ENCODE measurements at regions not wholly inside any gene's neighbourhood (a gene's known extent, or its start where the extent isn't known, plus 50 kb on each side); places are given as distances from the start of the nearest gene placed in this dataset.

DNA sequence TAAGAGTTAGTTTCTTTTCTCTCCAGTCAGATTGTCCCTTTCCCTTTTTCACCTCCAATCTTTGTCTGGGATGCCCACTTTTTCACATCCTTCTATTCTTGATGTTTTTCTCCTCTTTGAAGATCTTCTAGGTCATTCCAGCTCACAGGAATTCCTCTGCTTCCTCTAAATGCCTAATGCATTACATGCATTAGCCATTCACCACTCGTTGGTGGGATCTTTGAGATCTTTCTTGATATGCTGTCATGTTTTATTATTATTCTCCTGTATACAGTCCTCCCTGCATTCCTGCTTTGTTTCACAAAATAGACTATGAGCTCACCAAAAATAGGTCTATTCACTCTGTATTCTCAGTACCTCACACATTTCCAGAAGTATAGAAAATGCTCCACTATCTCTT, 129.0 kb downstream of the LYPLAL1 start:
- ATAC-seq (no peak), DNase-seq (ENCODE audit: low read depth, low spot score) (no peak)
- TF ChIP-seq JUND (IDR thresholded peaks at IDR 0.05) (no peak), ZNF274 (IDR thresholded peaks at IDR 0.05; ENCODE audit: low read depth, low read length) (no peak), SRF (IDR thresholded peaks at IDR 0.05; ENCODE audit: low read depth) (no peak), EZH2 (IDR thresholded peaks at IDR 0.05) (no peak), CBX3 (IDR thresholded peaks at IDR 0.05; ENCODE audit: low read depth) (no peak), EZH2phosphoT487 (IDR thresholded peaks at IDR 0.05; ENCODE audit: borderline replicate concordance) (no peak), POLR2A (IDR thresholded peaks at IDR 0.05; ENCODE audit: borderline replicate concordance, extremely low read depth, insufficient read depth, insufficient read length) (no peak), SP1 (IDR thresholded peaks at IDR 0.05; ENCODE audit: low read depth) (no peak), ELF1 (IDR thresholded peaks at IDR 0.05; ENCODE audit: borderline replicate concordance, low read depth) (no peak), RAD21 (IDR thresholded peaks at IDR 0.05; ENCODE audit: low read depth) (no peak), POLR2AphosphoS5 (IDR thresholded peaks at IDR 0.05; ENCODE audit: low read depth, low read length) (no peak)
- TF ChIP-seq, protein P1, sequence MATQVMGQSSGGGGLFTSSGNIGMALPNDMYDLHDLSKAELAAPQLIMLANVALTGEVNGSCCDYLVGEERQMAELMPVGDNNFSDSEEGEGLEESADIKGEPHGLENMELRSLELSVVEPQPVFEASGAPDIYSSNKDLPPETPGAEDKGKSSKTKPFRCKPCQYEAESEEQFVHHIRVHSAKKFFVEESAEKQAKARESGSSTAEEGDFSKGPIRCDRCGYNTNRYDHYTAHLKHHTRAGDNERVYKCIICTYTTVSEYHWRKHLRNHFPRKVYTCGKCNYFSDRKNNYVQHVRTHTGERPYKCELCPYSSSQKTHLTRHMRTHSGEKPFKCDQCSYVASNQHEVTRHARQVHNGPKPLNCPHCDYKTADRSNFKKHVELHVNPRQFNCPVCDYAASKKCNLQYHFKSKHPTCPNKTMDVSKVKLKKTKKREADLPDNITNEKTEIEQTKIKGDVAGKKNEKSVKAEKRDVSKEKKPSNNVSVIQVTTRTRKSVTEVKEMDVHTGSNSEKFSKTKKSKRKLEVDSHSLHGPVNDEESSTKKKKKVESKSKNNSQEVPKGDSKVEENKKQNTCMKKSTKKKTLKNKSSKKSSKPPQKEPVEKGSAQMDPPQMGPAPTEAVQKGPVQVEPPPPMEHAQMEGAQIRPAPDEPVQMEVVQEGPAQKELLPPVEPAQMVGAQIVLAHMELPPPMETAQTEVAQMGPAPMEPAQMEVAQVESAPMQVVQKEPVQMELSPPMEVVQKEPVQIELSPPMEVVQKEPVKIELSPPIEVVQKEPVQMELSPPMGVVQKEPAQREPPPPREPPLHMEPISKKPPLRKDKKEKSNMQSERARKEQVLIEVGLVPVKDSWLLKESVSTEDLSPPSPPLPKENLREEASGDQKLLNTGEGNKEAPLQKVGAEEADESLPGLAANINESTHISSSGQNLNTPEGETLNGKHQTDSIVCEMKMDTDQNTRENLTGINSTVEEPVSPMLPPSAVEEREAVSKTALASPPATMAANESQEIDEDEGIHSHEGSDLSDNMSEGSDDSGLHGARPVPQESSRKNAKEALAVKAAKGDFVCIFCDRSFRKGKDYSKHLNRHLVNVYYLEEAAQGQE (IDR thresholded peaks at IDR 0.05; ENCODE audit: low read depth) = no peak
- TF ChIP-seq, protein P2, sequence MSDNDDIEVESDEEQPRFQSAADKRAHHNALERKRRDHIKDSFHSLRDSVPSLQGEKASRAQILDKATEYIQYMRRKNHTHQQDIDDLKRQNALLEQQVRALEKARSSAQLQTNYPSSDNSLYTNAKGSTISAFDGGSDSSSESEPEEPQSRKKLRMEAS (IDR thresholded peaks at IDR 0.05) = no peak
- TF ChIP-seq, protein P3, sequence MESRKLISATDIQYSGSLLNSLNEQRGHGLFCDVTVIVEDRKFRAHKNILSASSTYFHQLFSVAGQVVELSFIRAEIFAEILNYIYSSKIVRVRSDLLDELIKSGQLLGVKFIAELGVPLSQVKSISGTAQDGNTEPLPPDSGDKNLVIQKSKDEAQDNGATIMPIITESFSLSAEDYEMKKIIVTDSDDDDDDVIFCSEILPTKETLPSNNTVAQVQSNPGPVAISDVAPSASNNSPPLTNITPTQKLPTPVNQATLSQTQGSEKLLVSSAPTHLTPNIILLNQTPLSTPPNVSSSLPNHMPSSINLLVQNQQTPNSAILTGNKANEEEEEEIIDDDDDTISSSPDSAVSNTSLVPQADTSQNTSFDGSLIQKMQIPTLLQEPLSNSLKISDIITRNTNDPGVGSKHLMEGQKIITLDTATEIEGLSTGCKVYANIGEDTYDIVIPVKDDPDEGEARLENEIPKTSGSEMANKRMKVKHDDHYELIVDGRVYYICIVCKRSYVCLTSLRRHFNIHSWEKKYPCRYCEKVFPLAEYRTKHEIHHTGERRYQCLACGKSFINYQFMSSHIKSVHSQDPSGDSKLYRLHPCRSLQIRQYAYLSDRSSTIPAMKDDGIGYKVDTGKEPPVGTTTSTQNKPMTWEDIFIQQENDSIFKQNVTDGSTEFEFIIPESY (IDR thresholded peaks at IDR 0.05; ENCODE audit: extremely low read depth, insufficient replicate concordance, low read length) = no peak
- TF ChIP-seq, protein P4, sequence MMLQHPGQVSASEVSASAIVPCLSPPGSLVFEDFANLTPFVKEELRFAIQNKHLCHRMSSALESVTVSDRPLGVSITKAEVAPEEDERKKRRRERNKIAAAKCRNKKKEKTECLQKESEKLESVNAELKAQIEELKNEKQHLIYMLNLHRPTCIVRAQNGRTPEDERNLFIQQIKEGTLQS (IDR thresholded peaks at IDR 0.05) = no peak
- Histone ChIP-seq H3K9me3 (ENCODE audit: control insufficient read depth in 1 of 2, insufficient read depth in 1 of 2, low read depth in 1 of 2, low read length in 2 of 2) (no peaks in the 10 kb centered on the region), H3K9me2 (ENCODE audit: insufficient read depth) (no peaks in the 10 kb centered on the region), H3K4me1 (ENCODE audit: control insufficient read depth in 1 of 2, insufficient read depth in 2 of 2, low read length in 2 of 2) (peaks cover 0 to 6% of the 10 kb centered on the region in 2 experiments; a peak in 1 of 4 replicates), H3K27ac (ENCODE audit: low read depth, low read length) (no peak overlapping the region), H2AFZ (ENCODE audit: low read depth, low read length, poor library complexity, severe bottlenecking) (no peak overlapping the region), H3K79me2 (ENCODE audit: insufficient read depth, low read length) (no peaks in the 10 kb centered on the region), H3K36me3 (ENCODE audit: control insufficient read depth in 1 of 2, insufficient read depth in 2 of 2, low read length in 2 of 2) (no peaks in the 10 kb centered on the region), H3K9ac (ENCODE audit: low read length) (no peak overlapping the region), H4K20me1 (ENCODE audit: insufficient read depth) (no peaks in the 10 kb centered on the region), H3K4me3 (replicated peaks in 1 of 2; ENCODE audit: low read depth in 1 of 2, low read length in 2 of 2) (no peak overlapping the region), H3K27me3 (ENCODE audit: insufficient read depth, low read length) (no peaks in the 10 kb centered on the region), H3K4me2 (ENCODE audit: low read length) (no peak overlapping the region)
- ChIA-PET RAD21 (ENCODE audit: low non-redundant PET in 1 of 2, low total read pairs in 2 of 2, uncharacterized antibody in 2 of 2, unreplicated experiment in 2 of 2) (no interaction called here), POLR2A (no interaction called here), CTCF (interaction anchor here (1.1 kb wide), 1 partner anchor 358 kb away, joined by 3 read pairs; no protein-coding TSS in a partner anchor)
- intact Hi-C loops (cut with micrococcal nuclease) = loop anchor here (5.0 kb wide), 1 partner anchor 265 kb away; no protein-coding TSS in a partner anchor
- no TSS peak for BruUV-seq (replicated peaks)

All from HCT116 (cell line).